Endothelial cell of umbilical vein (primary cell): ENCODE measurements at regions not wholly inside any gene's neighbourhood (a gene's known extent, or its start where the extent isn't known, plus 50 kb on each side); places are given as distances from the start of the nearest gene placed in this dataset.

Experiments
- BruUV-seq: library from RNA; stranded (reverse); fragments of 400-500 nt; replicated peaks from 2 replicates; lab custom pipeline; 2021; lab: Mats Ljungman, UMichigan
- CTCF ChIA-PET: fragments of 300-600, 350-600 bp; sonication (Branson Sonifier 250); formaldehyde crosslinking; loops from one replicate; lab custom pipeline; 2021; ENCODE audit warnings: antibody characterized with exemption, inconsistent platforms; lab: Charles Lee
- POLR2A ChIA-PET: fragments of 300-600, 350-600 bp; sonication (Branson Sonifier 250); formaldehyde crosslinking; loops from one replicate; lab custom pipeline; 2021; ENCODE audit warnings: antibody characterized with exemption, inconsistent platforms; lab: Charles Lee
- DNase-seq: peaks from one replicate; pipeline ENCODE4 v3.0.0-alpha.2; 2011; ENCODE audit warnings: low read depth, low spot score
- FAIRE-seq: peaks from 2 replicates; lab custom pipeline; 2011; peaks lifted over from hg19 to GRCh38; lab: Jason Lieb, UNC
- H2AFZ ChIP-seq: 2 replicates; pipeline ENCODE4 v1.6.0; 2012; ENCODE audit warnings: low read depth, low read length, control low read depth, inconsistent platforms
- H3K27ac ChIP-seq: 2 replicates; pipeline ENCODE4 v1.5.1; 2011; ENCODE audit warnings: low read depth, mild to moderate bottlenecking, control low read depth, low read length, moderate library complexity; ENCODE audit not compliant: insufficient read depth
- H3K27me3 ChIP-seq, 2 experiments: 2 replicates each; pipeline versions ENCODE4 v1.6.0 to v1.6.1; 2011; ENCODE audit warnings: low read length in 2 of 2, mixed read lengths in 1 of 2; ENCODE audit not compliant: control insufficient read depth in 2 of 2, insufficient read depth in 2 of 2
- H3K36me3 ChIP-seq, 2 experiments: 2 replicates in 1 of 2; 3 replicates in 1 of 2; pipeline ENCODE4 v1.5.1; 2011; ENCODE audit warnings: low read length in 2 of 2, mild to moderate bottlenecking in 1 of 2, moderate library complexity in 1 of 2; ENCODE audit not compliant: control insufficient read depth in 2 of 2, insufficient read depth in 2 of 2; ENCODE audit errors: extremely low read depth in 1 of 2
- H3K4me1 ChIP-seq: 3 replicates; pipeline ENCODE4 v1.5.1; 2011; ENCODE audit warnings: mild to moderate bottlenecking, low read length; ENCODE audit not compliant: control insufficient read depth, insufficient read depth; ENCODE audit errors: extremely low read depth
- H3K4me2 ChIP-seq: 2 replicates; pipeline ENCODE4 v1.6.1; 2011; ENCODE audit warnings: low read length, control low read depth, mixed read lengths; ENCODE audit not compliant: insufficient read depth
- H3K4me3 ChIP-seq, 3 experiments: fragments of 200-600 bp in 1 of 3; sonication (generic), shearing (Covaris generic) in 1 of 3; replicated peaks in 1 of 3; 2 replicates each; pipeline ENCODE4 v1.5.1; 2011 to 2016; ENCODE audit warnings: control low read depth in 3 of 3, low read length in 3 of 3, mild to moderate bottlenecking in 2 of 3, inconsistent platforms in 1 of 3, low read depth in 1 of 3, moderate library complexity in 1 of 3; ENCODE audit not compliant: insufficient read depth in 1 of 3
- H3K79me2 ChIP-seq: 2 replicates; pipeline ENCODE4 v1.6.0; 2012; ENCODE audit warnings: low read length, inconsistent platforms; ENCODE audit not compliant: control insufficient read depth, insufficient read depth
- H3K9ac ChIP-seq: replicated peaks from 2 replicates; pipeline ENCODE3; 2011; ENCODE audit warnings: low read length, control low read depth; ENCODE audit not compliant: insufficient read depth; ENCODE audit errors: extremely low read depth
- H3K9me1 ChIP-seq: replicated peaks from 3 replicates; pipeline ENCODE4 v1.6.0; 2011; ENCODE audit warnings: mild to moderate bottlenecking, low read length; ENCODE audit not compliant: control insufficient read depth, insufficient read depth; ENCODE audit errors: extremely low read depth
- H3K9me3 ChIP-seq: replicated peaks from 2 replicates; pipeline ENCODE4 v1.5.1; 2012; ENCODE audit warnings: low read length, inconsistent platforms; ENCODE audit not compliant: control insufficient read depth, insufficient read depth
- H4K20me1 ChIP-seq: replicated peaks from 2 replicates; pipeline ENCODE3; 2011; ENCODE audit warnings: mild to moderate bottlenecking, low read length; ENCODE audit not compliant: control insufficient read depth, insufficient read depth; ENCODE audit errors: extremely low read depth
- EZH2 ChIP-seq: IDR thresholded peaks from 2 replicates; pipeline ENCODE4 v1.6.1; 2012; ENCODE audit warnings: borderline replicate concordance, low read depth, mild to moderate bottlenecking, moderate library complexity, low read length, inconsistent platforms; ENCODE audit not compliant: severe bottlenecking
- FOS ChIP-seq: IDR thresholded peaks from 2 replicates; pipeline ENCODE4 v1.6.1; 2011; ENCODE audit warnings: mild to moderate bottlenecking, low read length, moderate library complexity, borderline replicate concordance; ENCODE audit not compliant: insufficient read depth
- GATA2 ChIP-seq: IDR thresholded peaks from 2 replicates; pipeline ENCODE4 v1.7.0; 2011; ENCODE audit warnings: low read depth, mild to moderate bottlenecking, moderate library complexity, mixed read lengths, low read length; ENCODE audit not compliant: insufficient read length, insufficient read depth
- JUN ChIP-seq: IDR thresholded peaks from 2 replicates; pipeline ENCODE4 v1.6.1; 2011; ENCODE audit warnings: borderline replicate concordance, low read depth; ENCODE audit not compliant: insufficient read length, insufficient read depth
- MYC ChIP-seq: IDR thresholded peaks from one replicate; pipeline ENCODE4 v1.6.1; 2011; ENCODE audit warnings: mild to moderate bottlenecking, low read depth, low read length
- POLR2A ChIP-seq: IDR thresholded peaks from 2 replicates; pipeline ENCODE4 v1.6.1; 2012; ENCODE audit warnings: low read depth, mild to moderate bottlenecking, control low read depth, low read length
- POLR2AphosphoS5 ChIP-seq: IDR thresholded peaks from 2 replicates; pipeline ENCODE4 v1.6.1; 2012; ENCODE audit warnings: low read depth, mild to moderate bottlenecking, control low read depth, low read length, moderate library complexity; ENCODE audit not compliant: insufficient read depth
- dilution Hi-C: fragments of 300-500 bp; cut with MboI; formaldehyde crosslinking; loops from one replicate; pipeline ENCODE4 v1.15.0; 2019; ENCODE audit warnings: low sequenced_read_pairs; ENCODE audit not compliant: extremely low pct_ligation_motif_present
- intact Hi-C: fragments of 100-400 bp; cut with micrococcal nuclease; formaldehyde crosslinking; loops from one replicate; pipeline ENCODE4 v1.10.0; 2022
- TF ChIP-seq, protein P1 (sequence below): IDR thresholded peaks from 2 replicates; pipeline ENCODE4 v1.6.1; 2011; ENCODE audit not compliant: insufficient read depth, insufficient read length
- TF ChIP-seq, protein P2 (sequence below), 2 donors: IDR thresholded peaks; 1 replicate in 1 of 2; 2 replicates in 1 of 2; pipeline ENCODE4 v1.5.1; 2011; ENCODE audit warnings: low read length in 2 of 2, mild to moderate bottlenecking in 2 of 2, moderate library complexity in 2 of 2, control low read depth in 1 of 2, inconsistent platforms in 1 of 2, low read depth in 1 of 2; ENCODE audit not compliant: insufficient read depth in 1 of 2; ENCODE audit errors: extremely low read depth in 1 of 2

DNA sequence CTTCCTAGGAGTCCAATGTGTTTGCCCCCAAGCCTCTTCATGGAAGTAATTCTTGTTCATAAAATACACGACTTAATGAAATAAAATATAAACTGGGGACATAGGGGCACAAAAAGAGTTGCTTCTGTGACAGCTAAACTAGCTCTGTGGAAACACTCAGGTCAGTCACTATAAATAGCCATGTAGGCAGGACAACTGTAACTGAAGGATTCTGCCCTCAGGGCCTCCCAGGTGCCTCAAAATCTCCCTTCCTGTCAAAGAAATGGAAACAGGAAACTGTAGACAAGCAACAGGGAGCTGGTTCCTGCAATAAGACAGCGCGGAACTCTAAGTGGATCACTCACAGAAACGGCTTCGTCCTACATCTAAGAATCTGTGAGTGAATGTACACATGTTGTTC lies 178.1 kb upstream of the ZFHX3 start:
- Histone ChIP-seq H3K79me2 (no peaks in the 10 kb centered on the region), H3K27me3 (peaks cover 2% of the 10 kb centered on the region in 2 experiments), H3K4me3 (no peak overlapping the region), H2AFZ (no peak overlapping the region), H3K9me1 (no peaks in the 10 kb centered on the region), H3K9me3 (no peaks in the 10 kb centered on the region), H3K9ac (no peak overlapping the region), H3K4me2 (no peak overlapping the region), H3K4me1 (no peaks in the 10 kb centered on the region), H4K20me1 (no peaks in the 10 kb centered on the region), H3K27ac (no peak overlapping the region), H3K36me3 (no peaks in the 10 kb centered on the region)
- DNase-seq (no peak), FAIRE-seq (no peak)
- ChIA-PET POLR2A (no interaction called here), CTCF (interaction anchor here (1.3 kb wide), 1 partner anchor 393 kb away, joined by 4 read pairs; no protein-coding TSS in a partner anchor)
- BruUV-seq, result no TSS peak
- TF ChIP-seq JUN (no peak), FOS (no peak), MYC (no peak), POLR2A (no peak), GATA2 (no peak), POLR2AphosphoS5 (no peak), EZH2 (no peak)
- TF ChIP-seq, protein P1, sequence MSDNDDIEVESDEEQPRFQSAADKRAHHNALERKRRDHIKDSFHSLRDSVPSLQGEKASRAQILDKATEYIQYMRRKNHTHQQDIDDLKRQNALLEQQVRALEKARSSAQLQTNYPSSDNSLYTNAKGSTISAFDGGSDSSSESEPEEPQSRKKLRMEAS, result no peak
- TF ChIP-seq, protein P2, sequence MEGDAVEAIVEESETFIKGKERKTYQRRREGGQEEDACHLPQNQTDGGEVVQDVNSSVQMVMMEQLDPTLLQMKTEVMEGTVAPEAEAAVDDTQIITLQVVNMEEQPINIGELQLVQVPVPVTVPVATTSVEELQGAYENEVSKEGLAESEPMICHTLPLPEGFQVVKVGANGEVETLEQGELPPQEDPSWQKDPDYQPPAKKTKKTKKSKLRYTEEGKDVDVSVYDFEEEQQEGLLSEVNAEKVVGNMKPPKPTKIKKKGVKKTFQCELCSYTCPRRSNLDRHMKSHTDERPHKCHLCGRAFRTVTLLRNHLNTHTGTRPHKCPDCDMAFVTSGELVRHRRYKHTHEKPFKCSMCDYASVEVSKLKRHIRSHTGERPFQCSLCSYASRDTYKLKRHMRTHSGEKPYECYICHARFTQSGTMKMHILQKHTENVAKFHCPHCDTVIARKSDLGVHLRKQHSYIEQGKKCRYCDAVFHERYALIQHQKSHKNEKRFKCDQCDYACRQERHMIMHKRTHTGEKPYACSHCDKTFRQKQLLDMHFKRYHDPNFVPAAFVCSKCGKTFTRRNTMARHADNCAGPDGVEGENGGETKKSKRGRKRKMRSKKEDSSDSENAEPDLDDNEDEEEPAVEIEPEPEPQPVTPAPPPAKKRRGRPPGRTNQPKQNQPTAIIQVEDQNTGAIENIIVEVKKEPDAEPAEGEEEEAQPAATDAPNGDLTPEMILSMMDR (IDR thresholded peaks at IDR 0.05; ENCODE audit: extremely low read depth in 1 of 2, insufficient read depth in 1 of 2, low read depth in 1 of 2, low read length in 2 of 2), result no peak
- dilution Hi-C loops (no loop called here), intact Hi-C loops (no loop called here)
